IPS-18a (cell line): ENCODE measurements at regions not wholly inside any gene's neighbourhood (a gene's known extent, or its start where the extent isn't known, plus 50 kb on each side); places are given as distances from the start of the nearest gene placed in this dataset.
"Not testable (repeated sequence)": the region's sequence is repeated elsewhere in the genome, so short reads cannot be mapped to it uniquely, and the experiment has no call there.

Experiments
- H3K27ac ChIP-seq: one replicate; pipeline ENCODE4 v1.5.1; 2013; ENCODE audit warnings: low read length
- H3K27me3 ChIP-seq: one replicate; pipeline ENCODE4 v1.6.1; 2013; ENCODE audit warnings: mild to moderate bottlenecking, low read length; ENCODE audit not compliant: control insufficient read depth, insufficient read depth
- H3K36me3 ChIP-seq: one replicate; pipeline ENCODE4 v1.6.1; 2013; ENCODE audit warnings: low read depth, low read length; ENCODE audit not compliant: control insufficient read depth
- H3K4me1 ChIP-seq: one replicate; pipeline ENCODE4 v1.6.1; 2013; ENCODE audit warnings: low read depth, low read length; ENCODE audit not compliant: control insufficient read depth
- H3K4me3 ChIP-seq: one replicate; pipeline ENCODE4 v1.5.1; 2013; ENCODE audit warnings: low read length
- H3K9ac ChIP-seq: one replicate; pipeline ENCODE4 v1.6.1; 2013; ENCODE audit warnings: mild to moderate bottlenecking, low read length, moderate library complexity
- H3K9me3 ChIP-seq: one replicate; pipeline ENCODE4 v1.6.1; 2013; ENCODE audit warnings: low read depth, low read length; ENCODE audit not compliant: control insufficient read depth

DNA sequence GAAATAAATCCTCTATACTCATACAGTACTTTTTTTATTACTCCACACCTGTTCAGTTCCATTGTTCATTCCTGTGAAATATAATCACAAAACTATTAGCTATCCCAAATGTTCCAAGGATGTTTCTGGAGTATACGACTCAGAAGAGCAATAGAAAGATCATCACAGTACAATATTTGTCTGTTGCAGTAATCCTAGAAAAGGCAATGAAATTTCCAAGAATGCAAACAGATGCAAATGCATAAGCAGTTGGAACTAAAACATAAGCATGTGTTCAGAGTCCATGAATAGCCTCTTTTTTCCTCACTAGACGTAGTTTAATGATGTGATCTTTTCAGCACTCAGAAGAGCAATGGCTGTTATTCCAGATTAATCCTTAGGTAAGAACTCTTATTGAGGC is 55.2 kb downstream of the RTL3 start:
- Histone ChIP-seq H3K4me1 (no peaks in the 10 kb centered on the region), H3K36me3 (no peaks in the 10 kb centered on the region), H3K9ac (no peak overlapping the region), H3K4me3 (no peak overlapping the region), H3K9me3 (peaks cover 20% of the 10 kb centered on the region), H3K27me3 (no peaks in the 10 kb centered on the region), H3K27ac (no peak overlapping the region)

DNA sequence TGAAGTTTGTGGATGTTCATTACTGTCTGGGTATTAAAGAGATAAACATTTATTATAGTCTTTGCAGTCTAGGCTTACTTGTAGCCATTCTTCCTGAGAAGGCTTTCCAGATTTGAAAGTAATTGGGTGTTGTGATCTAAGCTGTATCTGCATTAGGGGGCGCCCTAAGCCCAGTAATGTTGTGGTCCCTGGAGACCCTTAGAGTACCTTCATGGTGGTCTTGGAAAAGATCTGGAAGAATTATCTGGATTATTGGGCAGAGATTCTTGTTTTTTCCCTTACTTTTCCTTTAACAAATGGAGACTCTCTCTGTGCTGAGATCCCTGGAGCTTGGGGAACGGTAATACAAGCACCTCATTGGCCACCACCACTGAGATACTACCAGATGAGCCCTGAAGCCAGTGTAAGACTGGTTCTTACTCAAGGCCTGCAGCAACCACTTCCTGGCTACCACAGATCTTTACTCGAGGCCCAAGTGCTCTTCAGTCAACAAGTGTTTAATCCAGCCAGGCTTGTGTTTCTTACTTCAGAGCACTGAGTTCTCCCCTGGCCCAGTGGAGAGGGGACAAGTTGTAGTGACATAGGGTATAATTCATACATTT is 63.1 kb downstream of the RTL3 start:
- Histone ChIP-seq H3K9ac (no peak overlapping the region), H3K4me3 (no peak overlapping the region), H3K27ac (no peak overlapping the region)

DNA sequence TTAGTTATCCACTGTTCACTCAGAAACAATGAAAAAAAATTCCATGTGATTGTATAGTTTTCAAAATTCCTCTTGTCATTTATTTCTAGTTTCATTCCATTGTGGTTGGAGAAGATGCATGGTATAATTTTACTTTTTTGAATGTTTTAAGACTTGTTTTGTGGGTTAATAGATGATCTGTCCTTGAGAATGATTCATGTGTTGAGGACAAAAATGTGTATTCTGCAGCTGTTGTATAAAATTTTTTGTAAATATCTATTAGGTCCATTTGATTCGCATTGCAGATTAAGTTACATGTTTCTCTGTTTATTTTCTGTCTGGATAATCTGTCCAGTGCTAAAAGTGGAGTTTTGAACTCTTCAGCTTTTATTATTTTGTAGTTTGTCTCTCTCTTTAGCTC is 65.4 kb downstream of the RTL3 start:
- no peak overlapping the region for H3K27ac ChIP-seq
- no peak overlapping the region for H3K4me3 ChIP-seq
- H3K4me1 ChIP-seq = no peaks in the 10 kb centered on the region
- H3K9me3 ChIP-seq = peaks cover 10% of the 10 kb centered on the region
- H3K9ac ChIP-seq = no peak overlapping the region
- H3K27me3 ChIP-seq = no peaks in the 10 kb centered on the region
- H3K36me3 ChIP-seq = no peaks in the 10 kb centered on the region

More for the DNA sequence above, 63.1 kb downstream of the RTL3 start:
- Histone ChIP-seq H3K36me3 (no peaks in the 10 kb centered on the region), H3K27me3 (no peaks in the 10 kb centered on the region), H3K9me3 (peaks cover 13% of the 10 kb centered on the region), H3K4me1 (no peaks in the 10 kb centered on the region)

- peaks cover 20% of the 10 kb centered on the region for H3K9me3 ChIP-seq
- no peak overlapping the region for H3K27ac ChIP-seq
- no peaks in the 10 kb centered on the region for H3K36me3 ChIP-seq
- no peaks in the 10 kb centered on the region for H3K4me1 ChIP-seq
- no peak overlapping the region for H3K9ac ChIP-seq
- no peak overlapping the region for H3K4me3 ChIP-seq
- no peaks in the 10 kb centered on the region for H3K27me3 ChIP-seq
Observed at GRCh38 chrX:78592030-78592429, 67.1 kb downstream of the RTL3 start.

GRCh38 chrX:78574306-78574705 is 84.8 kb downstream of the RTL3 start:
- Histone ChIP-seq H3K27me3 (no peaks in the 10 kb centered on the region), H3K9ac (no peak overlapping the region), H3K4me3 (no peak overlapping the region), H3K27ac (no peak overlapping the region), H3K9me3 (peaks cover 15% of the 10 kb centered on the region), H3K4me1 (no peaks in the 10 kb centered on the region), H3K36me3 (no peaks in the 10 kb centered on the region)

- Histone ChIP-seq H3K27ac (no peak overlapping the region), H3K4me1 (no peaks in the 10 kb centered on the region), H3K9ac (no peak overlapping the region), H3K4me3 (no peak overlapping the region), H3K36me3 (no peaks in the 10 kb centered on the region), H3K27me3 (no peaks in the 10 kb centered on the region), H3K9me3 (peaks cover 15% of the 10 kb centered on the region)
Observed at GRCh38 chrX:78573630-78574029, 85.5 kb downstream of the RTL3 start.

GRCh38 chrX:78571849-78572248 is 87.3 kb downstream of the RTL3 start:
- H3K9me3 ChIP-seq = peaks cover 22% of the 10 kb centered on the region
- no peaks in the 10 kb centered on the region for H3K4me1 ChIP-seq

GRCh38 chrX:78555401-78555980 is 103.6 kb downstream of the RTL3 start:
- Histone ChIP-seq H3K36me3 (no peaks in the 10 kb centered on the region), H3K4me3 (no peak overlapping the region), H3K27me3 (no peaks in the 10 kb centered on the region), H3K9ac (no peak overlapping the region), H3K4me1 (no peaks in the 10 kb centered on the region), H3K9me3 (peaks cover 8% of the 10 kb centered on the region), H3K27ac (no peak overlapping the region)

More at GRCh38 chrX:78571849-78572248, 87.3 kb downstream of the RTL3 start:
- Histone ChIP-seq H3K36me3 (no peaks in the 10 kb centered on the region), H3K9ac (no peak overlapping the region), H3K4me3 (no peak overlapping the region), H3K27me3 (no peaks in the 10 kb centered on the region), H3K27ac (no peak overlapping the region)

GRCh38 chrX:78552628-78553027 is 106.5 kb downstream of the RTL3 start:
- peaks cover 14% of the 10 kb centered on the region for H3K9me3 ChIP-seq
- H3K4me1 ChIP-seq, H3K4me3 ChIP-seq, H3K9ac ChIP-seq, H3K36me3 ChIP-seq, H3K27ac ChIP-seq, H3K27me3 ChIP-seq: not testable (repeated sequence)

DNA sequence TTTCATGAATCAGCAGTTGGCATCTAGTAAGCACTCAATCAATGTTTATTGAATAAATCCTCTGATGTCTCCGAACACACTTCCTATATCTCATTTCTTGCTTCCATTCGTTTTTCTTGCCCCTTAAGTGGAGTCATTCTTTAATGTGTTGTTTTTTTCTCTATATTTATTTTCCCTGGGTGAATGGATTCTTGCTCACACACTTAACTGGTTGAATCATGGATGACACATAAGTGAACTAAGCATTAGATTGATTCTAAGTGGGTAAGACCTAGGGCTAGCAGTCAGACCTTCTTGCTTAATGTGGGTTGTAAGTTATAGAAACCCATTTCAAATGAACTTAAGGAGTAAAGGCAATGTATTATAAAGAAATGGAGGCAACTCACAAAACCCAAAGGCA is 111.1 kb downstream of the RTL3 start:
- H3K36me3 ChIP-seq = no peaks in the 10 kb centered on the region
- no peak overlapping the region for H3K27ac ChIP-seq
- no peaks in the 10 kb centered on the region for H3K27me3 ChIP-seq
- peaks cover 25% of the 10 kb centered on the region for H3K9me3 ChIP-seq
- H3K4me1 ChIP-seq = no peaks in the 10 kb centered on the region
- no peak overlapping the region for H3K4me3 ChIP-seq
- H3K9ac ChIP-seq = no peak overlapping the region

GRCh38 chrX:78545233-78545632 is 113.9 kb downstream of the RTL3 start:
- H3K36me3 ChIP-seq = no peaks in the 10 kb centered on the region
- H3K27ac ChIP-seq = no peak overlapping the region
- H3K9ac ChIP-seq = no peak overlapping the region
- H3K4me1 ChIP-seq = no peaks in the 10 kb centered on the region
- no peaks in the 10 kb centered on the region for H3K27me3 ChIP-seq
- H3K4me3 ChIP-seq = no peak overlapping the region
- H3K9me3 ChIP-seq = peaks cover 48% of the 10 kb centered on the region

- H3K27ac ChIP-seq = no peak overlapping the region
- no peaks in the 10 kb centered on the region for H3K36me3 ChIP-seq
- peaks cover 46% of the 10 kb centered on the region for H3K9me3 ChIP-seq
- H3K9ac ChIP-seq = no peak overlapping the region
- no peaks in the 10 kb centered on the region for H3K27me3 ChIP-seq
- no peaks in the 10 kb centered on the region for H3K4me1 ChIP-seq
- no peak overlapping the region for H3K4me3 ChIP-seq
Observed at GRCh38 chrX:78543281-78543680, 115.8 kb downstream of the RTL3 start.
